ENCODE measurements at regions not wholly inside any gene's neighbourhood (a gene's known extent, or its start where the extent isn't known, plus 50 kb on each side); places are given as distances from the start of the nearest gene placed in this dataset.

GRCh38 chr18:8501044-8501443 lies 108.2 kb upstream of the RAB12 start:
- ChIA-PET POLR2A (no interaction called here), CTCF (interaction anchor here (0.8 kb wide), 1 partner anchor 20 kb away, joined by 3 read pairs; no protein-coding TSS in a partner anchor)
- Mint-ChIP-seq H3K4me1 (peaks cover 7% of the 10 kb centered on the region), H3K27ac (no peak overlapping the region), H3K9me3 (peaks cover 11% of the 10 kb centered on the region), H3K36me3 (0 out of 2 replicates have a peak, but pooled peaks cover 5% of the 10 kb centered on the region), H3K4me3 (no peak overlapping the region), H3K27me3 (ENCODE audit: low read depth) (no peaks in the 10 kb centered on the region)
- DNase-seq (ENCODE audit: low spot score): no peak
- ATAC-seq: no peak
- no peak for TF ChIP-seq ZNF423 (CRISPR knock-in tag; IDR thresholded peaks at IDR 0.05)
- TF ChIP-seq ERG (CRISPR knock-in tag; IDR thresholded peaks at IDR 0.05): no peak
- no peak for TF ChIP-seq HMGA2 (CRISPR knock-in tag; IDR thresholded peaks at IDR 0.05)
- no peak for TF ChIP-seq AFF4 (CRISPR knock-in tag; IDR thresholded peaks at IDR 0.05; ENCODE audit: borderline replicate concordance)
- no peak for TF ChIP-seq GABPB1 (CRISPR knock-in tag; IDR thresholded peaks at IDR 0.05)
- TF ChIP-seq SOX15 (CRISPR knock-in tag; IDR thresholded peaks at IDR 0.05): no peak
- no peak for TF ChIP-seq ARID4B (CRISPR knock-in tag; IDR thresholded peaks at IDR 0.05; ENCODE audit: borderline replicate concordance)
- TF ChIP-seq OVOL2 (CRISPR knock-in tag; IDR thresholded peaks at IDR 0.05; ENCODE audit: borderline replicate concordance): no peak
- no peak for TF ChIP-seq ZNF425 (CRISPR knock-in tag; conservative IDR thresholded peaks at IDR 0.05)
- TF ChIP-seq ZSCAN18 (CRISPR knock-in tag; IDR thresholded peaks at IDR 0.05): no peak
- no peak for TF ChIP-seq FOXP4 (CRISPR knock-in tag; IDR thresholded peaks at IDR 0.05)
- TF ChIP-seq PRDM15 (CRISPR knock-in tag; IDR thresholded peaks at IDR 0.05): no peak
- no peak for TF ChIP-seq ATF6 (CRISPR knock-in tag; IDR thresholded peaks at IDR 0.05)
- no peak for TF ChIP-seq CDX4 (CRISPR knock-in tag; IDR thresholded peaks at IDR 0.05; ENCODE audit: borderline replicate concordance)
